HL-60 (cell line): ENCODE measurements at regions not wholly inside any gene's neighbourhood (a gene's known extent, or its start where the extent isn't known, plus 50 kb on each side); places are given as distances from the start of the nearest gene placed in this dataset.

Source experiments
- GABPA ChIP-seq: IDR thresholded peaks from 2 replicates; pipeline ENCODE4 v1.6.1; 2012; ENCODE audit warnings: low read depth
- POLR2AphosphoS5 ChIP-seq: IDR thresholded peaks from 2 replicates; pipeline ENCODE4 v1.6.1; 2012; ENCODE audit warnings: low read depth
- TF ChIP-seq, protein P1 (sequence below): IDR thresholded peaks from one replicate; pipeline ENCODE4 v1.5.1; 2011; ENCODE audit warnings: low read length, control low read depth, inconsistent platforms; ENCODE audit not compliant: insufficient read depth

DNA sequence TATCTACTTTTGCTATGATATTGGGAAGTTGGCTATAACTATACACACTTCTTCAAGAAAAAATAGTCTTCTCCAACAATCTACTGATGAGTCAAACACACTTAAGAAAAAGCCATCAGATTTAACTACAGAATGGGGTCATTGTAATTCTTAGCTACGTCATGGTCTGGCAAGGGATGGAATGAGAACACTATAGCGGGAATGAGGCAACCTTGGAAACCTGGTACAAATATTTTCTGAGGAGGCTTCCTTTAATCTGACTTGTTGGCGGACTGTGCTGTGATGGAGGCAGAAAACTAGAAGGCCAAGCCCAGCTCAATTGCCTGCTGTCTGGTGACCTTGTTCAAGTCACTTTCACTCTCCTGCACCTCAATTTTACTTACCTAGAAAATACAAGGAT lies 586.8 kb upstream of the JAG1 start:
- TF ChIP-seq POLR2AphosphoS5 (no peak), GABPA (no peak)
- TF ChIP-seq, protein P1, sequence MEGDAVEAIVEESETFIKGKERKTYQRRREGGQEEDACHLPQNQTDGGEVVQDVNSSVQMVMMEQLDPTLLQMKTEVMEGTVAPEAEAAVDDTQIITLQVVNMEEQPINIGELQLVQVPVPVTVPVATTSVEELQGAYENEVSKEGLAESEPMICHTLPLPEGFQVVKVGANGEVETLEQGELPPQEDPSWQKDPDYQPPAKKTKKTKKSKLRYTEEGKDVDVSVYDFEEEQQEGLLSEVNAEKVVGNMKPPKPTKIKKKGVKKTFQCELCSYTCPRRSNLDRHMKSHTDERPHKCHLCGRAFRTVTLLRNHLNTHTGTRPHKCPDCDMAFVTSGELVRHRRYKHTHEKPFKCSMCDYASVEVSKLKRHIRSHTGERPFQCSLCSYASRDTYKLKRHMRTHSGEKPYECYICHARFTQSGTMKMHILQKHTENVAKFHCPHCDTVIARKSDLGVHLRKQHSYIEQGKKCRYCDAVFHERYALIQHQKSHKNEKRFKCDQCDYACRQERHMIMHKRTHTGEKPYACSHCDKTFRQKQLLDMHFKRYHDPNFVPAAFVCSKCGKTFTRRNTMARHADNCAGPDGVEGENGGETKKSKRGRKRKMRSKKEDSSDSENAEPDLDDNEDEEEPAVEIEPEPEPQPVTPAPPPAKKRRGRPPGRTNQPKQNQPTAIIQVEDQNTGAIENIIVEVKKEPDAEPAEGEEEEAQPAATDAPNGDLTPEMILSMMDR: no peak
